ENCODE measurements at regions not wholly inside any gene's neighbourhood (a gene's known extent, or its start where the extent isn't known, plus 50 kb on each side); places are given as distances from the start of the nearest gene placed in this dataset.

DNA sequence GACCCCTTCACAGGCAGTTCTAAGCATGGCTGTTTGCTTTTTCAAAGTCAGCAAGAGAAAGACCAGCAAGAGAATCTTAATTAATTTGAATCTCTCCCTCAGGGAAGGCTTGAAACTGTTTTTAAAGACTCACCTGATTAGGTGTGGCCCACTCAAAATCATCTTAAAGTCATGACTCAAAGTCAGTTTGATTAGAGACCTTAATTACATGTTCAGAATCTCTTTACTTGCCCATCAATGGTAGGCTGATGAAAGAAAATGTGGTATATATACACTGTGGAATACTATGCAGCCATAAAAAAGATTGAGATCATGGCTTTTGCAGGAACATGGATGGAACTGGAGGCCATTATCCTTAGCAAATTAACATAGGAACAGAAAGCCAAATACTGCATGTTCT, 247.5 kb upstream of the PRKX start:
- no peak for TF ChIP-seq ZFP3 (CRISPR knock-in tag; IDR thresholded peaks at IDR 0.05)
- TF ChIP-seq RARB (CRISPR knock-in tag; IDR thresholded peaks at IDR 0.05): no peak
- TF ChIP-seq TCF4 (CRISPR knock-in tag; IDR thresholded peaks at IDR 0.05; ENCODE audit: borderline replicate concordance): no peak
- no peak for TF ChIP-seq BACH2 (CRISPR knock-in tag; IDR thresholded peaks at IDR 0.05; ENCODE audit: borderline replicate concordance)
- TF ChIP-seq ZNF70 (CRISPR knock-in tag; IDR thresholded peaks at IDR 0.05): no peak
- TF ChIP-seq OSR1 (CRISPR knock-in tag; IDR thresholded peaks at IDR 0.05): no peak
- TF ChIP-seq, protein P1, sequence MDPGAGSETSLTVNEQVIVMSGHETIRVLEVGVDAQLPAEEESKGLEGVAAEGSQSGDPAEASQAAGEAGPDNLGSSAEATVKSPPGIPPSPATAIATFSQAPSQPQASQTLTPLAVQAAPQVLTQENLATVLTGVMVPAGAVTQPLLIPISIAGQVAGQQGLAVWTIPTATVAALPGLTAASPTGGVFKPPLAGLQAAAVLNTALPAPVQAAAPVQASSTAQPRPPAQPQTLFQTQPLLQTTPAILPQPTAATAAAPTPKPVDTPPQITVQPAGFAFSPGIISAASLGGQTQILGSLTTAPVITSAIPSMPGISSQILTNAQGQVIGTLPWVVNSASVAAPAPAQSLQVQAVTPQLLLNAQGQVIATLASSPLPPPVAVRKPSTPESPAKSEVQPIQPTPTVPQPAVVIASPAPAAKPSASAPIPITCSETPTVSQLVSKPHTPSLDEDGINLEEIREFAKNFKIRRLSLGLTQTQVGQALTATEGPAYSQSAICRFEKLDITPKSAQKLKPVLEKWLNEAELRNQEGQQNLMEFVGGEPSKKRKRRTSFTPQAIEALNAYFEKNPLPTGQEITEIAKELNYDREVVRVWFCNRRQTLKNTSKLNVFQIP (CRISPR knock-in tag; IDR thresholded peaks at IDR 0.05; ENCODE audit: borderline replicate concordance, low read depth): no peak
- TF ChIP-seq, protein P2, sequence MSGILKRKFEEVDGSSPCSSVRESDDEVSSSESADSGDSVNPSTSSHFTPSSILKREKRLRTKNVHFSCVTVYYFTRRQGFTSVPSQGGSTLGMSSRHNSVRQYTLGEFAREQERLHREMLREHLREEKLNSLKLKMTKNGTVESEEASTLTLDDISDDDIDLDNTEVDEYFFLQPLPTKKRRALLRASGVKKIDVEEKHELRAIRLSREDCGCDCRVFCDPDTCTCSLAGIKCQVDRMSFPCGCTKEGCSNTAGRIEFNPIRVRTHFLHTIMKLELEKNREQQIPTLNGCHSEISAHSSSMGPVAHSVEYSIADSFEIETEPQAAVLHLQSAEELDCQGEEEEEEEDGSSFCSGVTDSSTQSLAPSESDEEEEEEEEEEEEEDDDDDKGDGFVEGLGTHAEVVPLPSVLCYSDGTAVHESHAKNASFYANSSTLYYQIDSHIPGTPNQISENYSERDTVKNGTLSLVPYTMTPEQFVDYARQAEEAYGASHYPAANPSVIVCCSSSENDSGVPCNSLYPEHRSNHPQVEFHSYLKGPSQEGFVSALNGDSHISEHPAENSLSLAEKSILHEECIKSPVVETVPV (CRISPR knock-in tag; IDR thresholded peaks at IDR 0.05): no peak
- no peak for TF ChIP-seq TOX (CRISPR knock-in tag; IDR thresholded peaks at IDR 0.05; ENCODE audit: borderline replicate concordance)
- TF ChIP-seq, protein P3, sequence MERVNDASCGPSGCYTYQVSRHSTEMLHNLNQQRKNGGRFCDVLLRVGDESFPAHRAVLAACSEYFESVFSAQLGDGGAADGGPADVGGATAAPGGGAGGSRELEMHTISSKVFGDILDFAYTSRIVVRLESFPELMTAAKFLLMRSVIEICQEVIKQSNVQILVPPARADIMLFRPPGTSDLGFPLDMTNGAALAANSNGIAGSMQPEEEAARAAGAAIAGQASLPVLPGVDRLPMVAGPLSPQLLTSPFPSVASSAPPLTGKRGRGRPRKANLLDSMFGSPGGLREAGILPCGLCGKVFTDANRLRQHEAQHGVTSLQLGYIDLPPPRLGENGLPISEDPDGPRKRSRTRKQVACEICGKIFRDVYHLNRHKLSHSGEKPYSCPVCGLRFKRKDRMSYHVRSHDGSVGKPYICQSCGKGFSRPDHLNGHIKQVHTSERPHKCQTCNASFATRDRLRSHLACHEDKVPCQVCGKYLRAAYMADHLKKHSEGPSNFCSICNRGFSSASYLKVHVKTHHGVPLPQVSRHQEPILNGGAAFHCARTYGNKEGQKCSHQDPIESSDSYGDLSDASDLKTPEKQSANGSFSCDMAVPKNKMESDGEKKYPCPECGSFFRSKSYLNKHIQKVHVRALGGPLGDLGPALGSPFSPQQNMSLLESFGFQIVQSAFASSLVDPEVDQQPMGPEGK (CRISPR knock-in tag; IDR thresholded peaks at IDR 0.05; ENCODE audit: borderline replicate concordance): no peak
